Glomerular endothelial cell (primary cell): ENCODE measurements at regions not wholly inside any gene's neighbourhood (a gene's known extent, or its start where the extent isn't known, plus 50 kb on each side); places are given as distances from the start of the nearest gene placed in this dataset.
A peak's percentile ranks its signal among the peaks of the same experiment; 100 is the strongest.

Experiments used
- DNase-seq: peaks from one replicate; pipeline ENCODE4 v3.0.0-alpha.2; 2011; ENCODE audit warnings: low read depth, low spot score; ENCODE audit errors: extremely low read depth

GRCh38 chr1:163406772-163407171 lies 85.0 kb downstream of the NUF2 start:
- no peak for DNase-seq

GRCh38 chr1:163408262-163408661 lies 86.5 kb downstream of the NUF2 start:
- DNase-seq: no peak

- peak; percentile 39 for DNase-seq
Observed at GRCh38 chr1:163410073-163410999, 88.6 kb downstream of the NUF2 start.

GRCh38 chr1:163412221-163412620 lies 90.5 kb downstream of the NUF2 start:
- no peak for DNase-seq

GRCh38 chr1:163414778-163415177 lies 93.0 kb downstream of the NUF2 start:
- no peak for DNase-seq

GRCh38 chr1:163421701-163422100 lies 99.9 kb downstream of the NUF2 start:
- no peak for DNase-seq

GRCh38 chr1:163422738-163423404 lies 101.1 kb downstream of the NUF2 start:
- DNase-seq: no peak

- DNase-seq: no peak
Observed at GRCh38 chr1:163426505-163427251, 104.9 kb downstream of the NUF2 start.

GRCh38 chr1:163427279-163427678 lies 105.5 kb downstream of the NUF2 start:
- DNase-seq: no peak

- no peak for DNase-seq
Observed at GRCh38 chr1:163436140-163436812, 114.5 kb downstream of the NUF2 start.

- DNase-seq: no peak
Observed at GRCh38 chr1:163439471-163439870, 117.7 kb downstream of the NUF2 start.

GRCh38 chr1:163440090-163440489 lies 118.3 kb downstream of the NUF2 start:
- no peak for DNase-seq

GRCh38 chr1:163442231-163442879 lies 120.6 kb downstream of the NUF2 start:
- DNase-seq: no peak

GRCh38 chr1:163442895-163443294 lies 121.1 kb downstream of the NUF2 start:
- no peak for DNase-seq

GRCh38 chr1:163443863-163444262 lies 122.1 kb downstream of the NUF2 start:
- no peak for DNase-seq

GRCh38 chr1:163444665-163445064 lies 122.9 kb downstream of the NUF2 start:
- DNase-seq: no peak

- no peak for DNase-seq
Observed at GRCh38 chr1:163450986-163451385, 129.2 kb downstream of the NUF2 start.

- DNase-seq: no peak
Observed at GRCh38 chr1:163459539-163459938, 137.8 kb downstream of the NUF2 start.

- DNase-seq: no peak
Observed at GRCh38 chr1:163467289-163467688, 145.5 kb downstream of the NUF2 start.
